ENCODE measurements at regions not wholly inside any gene's neighbourhood (a gene's known extent, or its start where the extent isn't known, plus 50 kb on each side); places are given as distances from the start of the nearest gene placed in this dataset.

DNA sequence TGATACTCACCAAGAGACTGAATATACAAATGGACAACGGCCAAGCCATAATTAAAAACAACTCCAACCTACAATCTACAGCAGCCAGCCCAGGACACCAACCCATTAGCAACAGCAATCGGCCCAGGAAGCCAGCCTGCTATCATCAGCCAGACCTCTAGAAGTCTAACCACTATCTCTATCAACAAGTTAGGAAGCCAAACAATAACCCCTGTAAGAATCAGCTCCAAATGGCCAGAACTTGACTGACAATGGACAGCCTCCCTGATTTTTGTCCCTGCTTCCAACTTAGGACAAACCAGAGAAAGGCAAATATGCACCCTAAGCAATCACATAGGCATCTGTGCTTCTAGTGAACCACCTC is 511.8 kb upstream of the JARID2 start:
- no peaks in the 10 kb centered on the region for H3K27me3 Mint-ChIP-seq
- DNase-seq (ENCODE audit: low spot score, unreplicated experiment), result no peak
- H3K27ac Mint-ChIP-seq, result no peak overlapping the region
- H3K4me3 Mint-ChIP-seq (ENCODE audit: low read depth), result no peak overlapping the region
- peaks cover 8% of the 10 kb centered on the region for H3K9me3 Mint-ChIP-seq (ENCODE audit: low read depth)
- peaks cover 16% of the 10 kb centered on the region for H3K4me1 Mint-ChIP-seq (ENCODE audit: low read depth)
- TF ChIP-seq CTCF (IDR thresholded peaks at IDR 0.05; ENCODE audit: unreplicated experiment), result no peak
- peaks cover 2% of the 10 kb centered on the region for H3K36me3 Mint-ChIP-seq (ENCODE audit: insufficient read depth)

DNA sequence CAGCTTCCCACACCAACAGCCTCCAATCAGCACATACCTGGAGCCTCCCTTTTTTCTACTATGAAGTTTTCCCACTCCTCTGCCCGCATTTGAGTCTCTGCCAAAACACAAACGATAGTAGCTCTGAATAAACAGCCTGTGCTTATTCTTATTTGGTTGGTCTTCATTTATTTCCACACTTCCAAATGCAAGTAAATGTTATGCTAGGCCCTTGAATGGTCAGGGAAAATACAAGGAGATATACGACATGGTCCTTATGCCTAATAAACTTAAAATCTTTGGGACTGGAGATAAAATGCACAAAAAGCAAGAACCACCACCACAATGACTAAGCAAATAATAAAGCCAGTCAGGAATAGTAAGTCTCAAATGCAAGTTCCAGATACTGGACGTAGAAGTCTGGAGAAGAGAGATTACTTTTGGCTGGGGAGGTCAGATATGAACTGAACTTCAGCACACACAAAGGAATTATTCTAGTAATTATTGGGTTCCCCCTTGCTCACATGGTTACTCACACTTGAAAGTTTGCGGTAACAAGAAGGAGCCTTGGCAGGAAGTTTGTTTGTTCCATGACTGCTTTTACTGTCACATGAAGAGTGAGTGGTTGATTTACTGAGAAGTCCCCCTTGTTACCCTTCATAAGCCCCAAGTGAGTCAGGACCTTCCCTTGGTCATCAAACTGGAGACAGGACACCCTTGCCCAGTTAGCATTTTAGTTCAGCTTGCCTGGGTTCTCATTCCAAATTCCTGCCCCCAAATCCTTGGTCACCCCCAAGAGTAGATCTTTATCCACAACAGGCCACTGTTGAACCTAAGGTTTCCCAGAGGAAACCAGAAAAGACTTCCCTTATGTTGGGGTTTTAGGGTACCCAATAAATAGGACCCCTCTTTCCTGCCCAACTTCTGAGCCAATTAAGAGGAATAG is 511.2 kb upstream of the JARID2 start:
- Mint-ChIP-seq H3K36me3 (ENCODE audit: insufficient read depth) (peaks cover 2% of the 10 kb centered on the region), H3K27me3 (no peaks in the 10 kb centered on the region), H3K27ac (no peak overlapping the region), H3K4me1 (ENCODE audit: low read depth) (peaks cover 16% of the 10 kb centered on the region), H3K4me3 (ENCODE audit: low read depth) (no peak overlapping the region), H3K9me3 (ENCODE audit: low read depth) (peaks cover 8% of the 10 kb centered on the region)
- no peak for DNase-seq (ENCODE audit: low spot score, unreplicated experiment)
- no peak for TF ChIP-seq CTCF (IDR thresholded peaks at IDR 0.05; ENCODE audit: unreplicated experiment)

GRCh38 chr6:14735956-14736486 is 509.8 kb upstream of the JARID2 start:
- Mint-ChIP-seq H3K36me3 (ENCODE audit: insufficient read depth) (peaks cover 2% of the 10 kb centered on the region), H3K4me1 (ENCODE audit: low read depth) (peaks cover 16% of the 10 kb centered on the region), H3K27ac (no peak overlapping the region), H3K9me3 (ENCODE audit: low read depth) (peaks cover 8% of the 10 kb centered on the region), H3K4me3 (ENCODE audit: low read depth) (no peak overlapping the region), H3K27me3 (no peaks in the 10 kb centered on the region)
- no peak for TF ChIP-seq CTCF (IDR thresholded peaks at IDR 0.05; ENCODE audit: unreplicated experiment)
- no peak for DNase-seq (ENCODE audit: low spot score, unreplicated experiment)

- no peak overlapping the region for H3K4me3 Mint-ChIP-seq (ENCODE audit: low read depth)
- peaks cover 8% of the 10 kb centered on the region for H3K9me3 Mint-ChIP-seq (ENCODE audit: low read depth)
- peaks cover 2% of the 10 kb centered on the region for H3K36me3 Mint-ChIP-seq (ENCODE audit: insufficient read depth)
- TF ChIP-seq CTCF (IDR thresholded peaks at IDR 0.05; ENCODE audit: unreplicated experiment), result no peak
- DNase-seq (ENCODE audit: low spot score, unreplicated experiment), result no peak
- peaks cover 13% of the 10 kb centered on the region for H3K4me1 Mint-ChIP-seq (ENCODE audit: low read depth)
- no peaks in the 10 kb centered on the region for H3K27me3 Mint-ChIP-seq
- no peak overlapping the region for H3K27ac Mint-ChIP-seq
Measured at GRCh38 chr6:14736554-14736953, 509.3 kb upstream of the JARID2 start.

- no peak for DNase-seq (ENCODE audit: low spot score, unreplicated experiment)
- Mint-ChIP-seq H3K27ac (no peak overlapping the region), H3K36me3 (ENCODE audit: insufficient read depth) (peaks cover 2% of the 10 kb centered on the region), H3K4me1 (ENCODE audit: low read depth) (peaks cover 3% of the 10 kb centered on the region), H3K4me3 (ENCODE audit: low read depth) (no peak overlapping the region), H3K27me3 (no peaks in the 10 kb centered on the region), H3K9me3 (ENCODE audit: low read depth) (peaks cover 8% of the 10 kb centered on the region)
- no peak for TF ChIP-seq CTCF (IDR thresholded peaks at IDR 0.05; ENCODE audit: unreplicated experiment)
Measured at GRCh38 chr6:14738497-14738896, 507.4 kb upstream of the JARID2 start.

Measured in progenitor cell of endocrine pancreas (in vitro differentiated cells).